Loucy (cell line): ENCODE measurements at regions not wholly inside any gene's neighbourhood (a gene's known extent, or its start where the extent isn't known, plus 50 kb on each side); places are given as distances from the start of the nearest gene placed in this dataset.

ENCODE experiments used
- EZH2phosphoT487 ChIP-seq: fragments of 200-600 bp; IDR thresholded peaks from 2 replicates; pipeline ENCODE4 v1.6.1; 2018; ENCODE audit warnings: antibody characterized with exemption, mild to moderate bottlenecking, moderate library complexity, borderline replicate concordance
- TF ChIP-seq, protein P1 (sequence below): fragments of 200-600 bp; sonication (generic); conservative IDR thresholded peaks from 2 replicates; pipeline ENCODE4 v1.5.1; 2014; ENCODE audit warnings: mild to moderate bottlenecking, antibody characterized with exemption, low read length

DNA sequence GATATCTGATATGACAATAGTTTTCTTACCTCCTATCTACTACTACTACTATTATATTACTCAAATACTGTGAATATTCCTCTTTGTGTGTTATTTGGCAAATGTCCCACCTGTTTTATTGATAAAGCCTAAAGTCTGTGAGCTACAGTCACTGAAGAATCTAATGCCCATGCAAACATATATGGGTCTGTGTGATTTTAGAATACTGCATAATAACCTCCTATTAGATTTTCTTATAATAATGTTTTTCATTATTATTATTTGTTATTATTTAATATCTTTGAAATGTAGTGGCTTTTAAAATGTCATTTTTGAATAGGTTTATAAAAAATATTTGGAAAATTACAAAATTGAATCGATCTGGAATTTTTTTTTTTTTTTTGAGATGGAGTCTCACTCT, 1330.8 kb upstream of the MIR17HG start:
- TF ChIP-seq, protein P1, sequence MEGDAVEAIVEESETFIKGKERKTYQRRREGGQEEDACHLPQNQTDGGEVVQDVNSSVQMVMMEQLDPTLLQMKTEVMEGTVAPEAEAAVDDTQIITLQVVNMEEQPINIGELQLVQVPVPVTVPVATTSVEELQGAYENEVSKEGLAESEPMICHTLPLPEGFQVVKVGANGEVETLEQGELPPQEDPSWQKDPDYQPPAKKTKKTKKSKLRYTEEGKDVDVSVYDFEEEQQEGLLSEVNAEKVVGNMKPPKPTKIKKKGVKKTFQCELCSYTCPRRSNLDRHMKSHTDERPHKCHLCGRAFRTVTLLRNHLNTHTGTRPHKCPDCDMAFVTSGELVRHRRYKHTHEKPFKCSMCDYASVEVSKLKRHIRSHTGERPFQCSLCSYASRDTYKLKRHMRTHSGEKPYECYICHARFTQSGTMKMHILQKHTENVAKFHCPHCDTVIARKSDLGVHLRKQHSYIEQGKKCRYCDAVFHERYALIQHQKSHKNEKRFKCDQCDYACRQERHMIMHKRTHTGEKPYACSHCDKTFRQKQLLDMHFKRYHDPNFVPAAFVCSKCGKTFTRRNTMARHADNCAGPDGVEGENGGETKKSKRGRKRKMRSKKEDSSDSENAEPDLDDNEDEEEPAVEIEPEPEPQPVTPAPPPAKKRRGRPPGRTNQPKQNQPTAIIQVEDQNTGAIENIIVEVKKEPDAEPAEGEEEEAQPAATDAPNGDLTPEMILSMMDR, result no peak
- no peak for TF ChIP-seq EZH2phosphoT487
